Osteocyte (in vitro differentiated cells): ENCODE measurements at regions not wholly inside any gene's neighbourhood (a gene's known extent, or its start where the extent isn't known, plus 50 kb on each side); places are given as distances from the start of the nearest gene placed in this dataset.

ENCODE experiments used
- DNase-seq: peaks from one replicate; pipeline ENCODE4 v3.0.0; 2021; ENCODE audit warnings: mixed read lengths; ENCODE audit not compliant: unreplicated experiment; ENCODE audit errors: extremely low spot score
- H3K27ac Mint-ChIP-seq: one replicate; pipeline ENCODE4 v1.8.0; 2021; ENCODE audit warnings: mild to moderate bottlenecking, mixed read lengths; ENCODE audit not compliant: unreplicated experiment
- H3K27me3 Mint-ChIP-seq: one replicate; pipeline ENCODE4 v1.8.0; 2021; ENCODE audit warnings: mixed read lengths; ENCODE audit not compliant: unreplicated experiment
- H3K36me3 Mint-ChIP-seq: one replicate; pipeline ENCODE4 v1.8.0; 2021; ENCODE audit warnings: mixed read lengths; ENCODE audit not compliant: unreplicated experiment
- H3K4me1 Mint-ChIP-seq: one replicate; pipeline ENCODE4 v1.8.0; 2021; ENCODE audit warnings: mixed read lengths; ENCODE audit not compliant: unreplicated experiment
- H3K4me3 Mint-ChIP-seq: one replicate; pipeline ENCODE4 v1.8.0; 2021; ENCODE audit warnings: mild to moderate bottlenecking, moderate library complexity, mixed read lengths; ENCODE audit not compliant: unreplicated experiment
- H3K9me3 Mint-ChIP-seq: one replicate; pipeline ENCODE4 v1.8.0; 2021; ENCODE audit warnings: mixed read lengths; ENCODE audit not compliant: unreplicated experiment
- TF ChIP-seq, protein P1 (sequence below): fragments of 200-600 bp; sonication (generic); IDR thresholded peaks from 2 replicates; pipeline ENCODE4 v1.5.0; 2021; ENCODE audit warnings: antibody characterized with exemption, mild to moderate bottlenecking, moderate library complexity

DNA sequence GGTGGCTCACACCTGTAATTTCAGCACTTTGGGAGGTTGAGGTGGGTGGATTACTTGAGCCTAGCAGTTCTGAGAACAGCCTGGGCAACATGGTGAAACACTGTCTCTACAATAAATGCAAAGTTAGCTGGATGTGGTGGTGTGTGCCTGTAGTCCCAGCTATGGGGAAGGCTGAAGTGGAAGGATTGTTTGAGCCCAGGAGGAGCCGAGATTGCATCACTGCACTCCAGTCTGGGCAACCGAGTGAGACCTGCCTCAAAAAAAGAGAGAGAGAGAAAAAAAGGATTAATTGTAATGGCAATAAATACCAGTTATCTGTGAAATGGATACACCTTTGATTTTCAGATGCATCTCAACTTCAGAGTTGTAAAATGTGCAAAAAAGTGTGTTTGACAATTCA, 58.8 kb downstream of the SPRY1 start:
- Mint-ChIP-seq H3K36me3 (no peaks in the 10 kb centered on the region), H3K27me3 (no peaks in the 10 kb centered on the region), H3K27ac (no peak overlapping the region), H3K4me3 (no peak overlapping the region), H3K4me1 (peaks cover 6% of the 10 kb centered on the region), H3K9me3 (no peaks in the 10 kb centered on the region)
- no peak for DNase-seq
- TF ChIP-seq, protein P1, sequence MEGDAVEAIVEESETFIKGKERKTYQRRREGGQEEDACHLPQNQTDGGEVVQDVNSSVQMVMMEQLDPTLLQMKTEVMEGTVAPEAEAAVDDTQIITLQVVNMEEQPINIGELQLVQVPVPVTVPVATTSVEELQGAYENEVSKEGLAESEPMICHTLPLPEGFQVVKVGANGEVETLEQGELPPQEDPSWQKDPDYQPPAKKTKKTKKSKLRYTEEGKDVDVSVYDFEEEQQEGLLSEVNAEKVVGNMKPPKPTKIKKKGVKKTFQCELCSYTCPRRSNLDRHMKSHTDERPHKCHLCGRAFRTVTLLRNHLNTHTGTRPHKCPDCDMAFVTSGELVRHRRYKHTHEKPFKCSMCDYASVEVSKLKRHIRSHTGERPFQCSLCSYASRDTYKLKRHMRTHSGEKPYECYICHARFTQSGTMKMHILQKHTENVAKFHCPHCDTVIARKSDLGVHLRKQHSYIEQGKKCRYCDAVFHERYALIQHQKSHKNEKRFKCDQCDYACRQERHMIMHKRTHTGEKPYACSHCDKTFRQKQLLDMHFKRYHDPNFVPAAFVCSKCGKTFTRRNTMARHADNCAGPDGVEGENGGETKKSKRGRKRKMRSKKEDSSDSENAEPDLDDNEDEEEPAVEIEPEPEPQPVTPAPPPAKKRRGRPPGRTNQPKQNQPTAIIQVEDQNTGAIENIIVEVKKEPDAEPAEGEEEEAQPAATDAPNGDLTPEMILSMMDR: no peak

DNA sequence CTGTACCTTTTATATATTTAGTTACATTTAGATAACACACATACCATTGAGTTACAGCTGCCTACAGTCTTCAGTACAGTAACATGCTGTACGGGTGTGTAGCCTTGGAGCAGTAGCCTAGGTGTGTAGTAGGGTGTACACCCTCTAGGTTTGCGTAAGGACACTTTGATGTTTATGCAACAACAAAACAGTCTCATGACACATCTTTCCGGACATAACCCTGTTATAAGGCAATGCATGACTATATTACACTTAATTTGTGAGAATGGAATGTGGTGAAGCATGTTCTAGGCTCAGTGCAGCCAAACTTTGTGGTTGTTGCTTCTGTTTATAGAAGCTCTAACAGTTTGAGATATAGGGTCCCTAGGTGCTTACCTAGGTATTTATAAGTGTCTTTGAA, 65.4 kb downstream of the SPRY1 start:
- TF ChIP-seq, protein P1: no peak
- H3K4me1 Mint-ChIP-seq: no peaks in the 10 kb centered on the region
- H3K27me3 Mint-ChIP-seq: peaks cover 5% of the 10 kb centered on the region
- H3K27ac Mint-ChIP-seq: no peak overlapping the region
- no peak overlapping the region for H3K4me3 Mint-ChIP-seq
- no peaks in the 10 kb centered on the region for H3K36me3 Mint-ChIP-seq
- no peak for DNase-seq
- no peaks in the 10 kb centered on the region for H3K9me3 Mint-ChIP-seq

DNA sequence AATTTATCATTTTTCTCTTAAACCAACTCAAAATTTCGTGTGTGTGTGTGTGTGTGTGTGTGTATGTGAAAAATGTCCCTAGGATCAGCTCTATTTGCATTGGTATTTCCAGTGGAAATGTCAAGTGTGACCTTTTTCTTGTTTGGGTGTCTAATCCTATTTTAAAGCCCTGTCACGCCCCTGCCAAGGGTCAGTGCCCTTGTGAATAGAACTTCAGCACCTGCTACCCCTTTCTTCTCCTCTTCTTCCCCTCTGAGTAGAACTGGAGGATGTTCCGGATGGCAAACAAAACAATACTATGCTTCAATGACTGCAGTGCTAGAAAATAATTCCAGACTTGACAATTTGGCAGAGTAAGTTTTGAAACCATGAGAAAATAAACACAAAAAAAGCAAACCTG, 67.3 kb downstream of the SPRY1 start:
- no peak overlapping the region for H3K4me3 Mint-ChIP-seq
- H3K36me3 Mint-ChIP-seq: no peaks in the 10 kb centered on the region
- TF ChIP-seq, protein P1: no peak
- no peaks in the 10 kb centered on the region for H3K9me3 Mint-ChIP-seq
- H3K27me3 Mint-ChIP-seq: peaks cover 5% of the 10 kb centered on the region
- no peaks in the 10 kb centered on the region for H3K4me1 Mint-ChIP-seq
- no peak for DNase-seq
- no peak overlapping the region for H3K27ac Mint-ChIP-seq

DNA sequence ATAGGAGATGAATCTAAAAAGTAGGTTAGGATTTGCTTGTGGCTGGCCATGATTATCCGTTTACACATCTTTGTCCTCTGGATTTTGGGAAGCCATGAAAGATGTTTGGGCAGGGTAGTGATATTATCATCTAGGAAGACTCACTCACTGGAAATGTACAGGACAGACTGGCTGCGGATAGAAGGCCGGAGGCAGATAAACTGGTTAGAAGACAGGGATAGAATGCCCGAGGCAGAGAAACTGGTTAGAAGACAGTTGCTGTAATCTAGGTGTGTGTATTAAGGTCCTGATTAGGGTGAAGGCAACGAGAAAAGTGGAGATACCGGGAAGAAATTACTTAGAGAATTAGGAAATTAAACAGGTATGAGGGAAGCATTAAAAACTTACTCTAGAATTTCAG, 68.8 kb downstream of the SPRY1 start:
- Mint-ChIP-seq H3K36me3 (no peaks in the 10 kb centered on the region), H3K9me3 (no peaks in the 10 kb centered on the region), H3K4me1 (no peaks in the 10 kb centered on the region), H3K27me3 (peaks cover 5% of the 10 kb centered on the region), H3K4me3 (no peak overlapping the region), H3K27ac (no peak overlapping the region)
- TF ChIP-seq, protein P1: no peak
- no peak for DNase-seq

DNA sequence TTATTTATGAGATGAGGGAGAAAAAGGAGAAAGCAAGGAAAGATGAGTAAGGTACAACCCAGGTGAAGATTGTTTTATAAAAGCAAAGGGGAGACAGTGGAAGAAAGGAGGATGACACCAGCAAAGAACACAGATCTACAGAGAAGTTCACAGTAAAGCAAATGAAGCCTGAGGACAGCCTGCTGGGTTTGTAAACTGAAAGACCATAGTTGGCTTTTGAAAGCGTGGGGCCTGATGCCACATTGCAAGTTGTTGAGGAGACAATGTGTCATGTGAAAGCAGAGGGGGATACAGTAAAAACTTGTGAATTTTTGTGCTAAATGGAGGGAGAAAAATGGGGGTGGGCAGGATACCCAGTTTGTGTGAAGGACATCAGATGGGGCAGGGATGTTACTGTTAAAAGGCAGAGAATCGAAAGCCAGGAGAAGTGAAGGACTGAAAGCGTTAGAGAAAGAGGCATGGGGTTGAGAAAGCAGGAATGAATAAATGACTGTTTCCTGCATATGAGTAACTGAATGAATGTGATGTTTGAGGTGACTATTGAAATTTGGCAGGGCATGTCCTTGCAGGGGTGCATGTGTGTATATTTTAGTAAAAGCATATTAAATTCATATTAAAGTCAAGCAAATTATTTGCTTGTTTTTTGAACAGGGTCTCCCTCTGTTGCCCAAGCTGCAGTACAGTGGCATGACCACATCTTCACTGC, 69.6 kb downstream of the SPRY1 start:
- H3K27ac Mint-ChIP-seq: no peak overlapping the region
- H3K4me1 Mint-ChIP-seq: no peaks in the 10 kb centered on the region
- TF ChIP-seq, protein P1: no peak
- no peak overlapping the region for H3K4me3 Mint-ChIP-seq
- H3K9me3 Mint-ChIP-seq: no peaks in the 10 kb centered on the region
- peaks cover 5% of the 10 kb centered on the region for H3K27me3 Mint-ChIP-seq
- DNase-seq: no peak
- no peaks in the 10 kb centered on the region for H3K36me3 Mint-ChIP-seq
